NCI-H1105 treated with DMSO at 0.1 percent for 48 hours (cell line): ENCODE measurements at regions not wholly inside any gene's neighbourhood (a gene's known extent, or its start where the extent isn't known, plus 50 kb on each side); places are given as distances from the start of the nearest gene placed in this dataset.

Experiments used
- DNase-seq: peaks from one replicate; lab custom pipeline; 2025; lab: John Stamatoyannopoulos, UW

DNA sequence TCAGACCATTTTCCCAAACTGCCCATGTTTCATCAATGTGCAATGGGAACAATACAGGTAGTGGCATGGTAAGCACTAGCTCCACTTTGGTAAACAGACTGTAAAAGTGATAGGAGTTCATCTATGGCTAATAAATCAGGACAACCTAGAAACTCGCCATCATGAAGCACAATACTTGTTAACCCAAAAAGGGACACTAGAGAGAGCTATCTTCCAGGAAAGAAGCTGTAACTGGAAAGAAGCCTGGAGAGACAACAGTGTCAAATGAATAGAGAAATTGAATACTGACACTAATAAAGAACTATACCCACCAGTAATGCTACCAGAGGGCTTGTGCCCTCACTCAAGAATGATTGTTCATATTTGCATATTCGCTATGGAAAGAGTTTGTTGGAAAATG lies 164.7 kb upstream of the RGS18 start:
- no peak for DNase-seq

DNA sequence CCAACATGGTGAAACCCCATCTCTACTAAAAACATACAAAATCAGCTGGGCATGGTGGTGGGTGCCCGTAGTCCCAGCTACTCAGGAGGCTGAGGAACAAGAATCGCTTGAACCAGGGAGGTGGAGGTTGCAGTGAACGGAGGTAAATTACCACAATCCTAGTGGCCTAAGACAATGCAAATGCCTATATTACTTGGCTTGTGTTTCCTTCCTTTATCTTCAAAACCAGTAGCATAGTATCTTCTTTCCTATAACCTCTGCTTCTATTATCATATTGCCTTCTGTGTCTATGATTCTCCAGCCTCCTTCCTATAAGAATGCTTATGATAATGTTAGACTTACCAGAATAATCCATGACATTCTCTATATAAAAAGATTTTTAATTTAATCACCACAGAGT lies 156.2 kb upstream of the RGS18 start:
- DNase-seq: no peak

DNA sequence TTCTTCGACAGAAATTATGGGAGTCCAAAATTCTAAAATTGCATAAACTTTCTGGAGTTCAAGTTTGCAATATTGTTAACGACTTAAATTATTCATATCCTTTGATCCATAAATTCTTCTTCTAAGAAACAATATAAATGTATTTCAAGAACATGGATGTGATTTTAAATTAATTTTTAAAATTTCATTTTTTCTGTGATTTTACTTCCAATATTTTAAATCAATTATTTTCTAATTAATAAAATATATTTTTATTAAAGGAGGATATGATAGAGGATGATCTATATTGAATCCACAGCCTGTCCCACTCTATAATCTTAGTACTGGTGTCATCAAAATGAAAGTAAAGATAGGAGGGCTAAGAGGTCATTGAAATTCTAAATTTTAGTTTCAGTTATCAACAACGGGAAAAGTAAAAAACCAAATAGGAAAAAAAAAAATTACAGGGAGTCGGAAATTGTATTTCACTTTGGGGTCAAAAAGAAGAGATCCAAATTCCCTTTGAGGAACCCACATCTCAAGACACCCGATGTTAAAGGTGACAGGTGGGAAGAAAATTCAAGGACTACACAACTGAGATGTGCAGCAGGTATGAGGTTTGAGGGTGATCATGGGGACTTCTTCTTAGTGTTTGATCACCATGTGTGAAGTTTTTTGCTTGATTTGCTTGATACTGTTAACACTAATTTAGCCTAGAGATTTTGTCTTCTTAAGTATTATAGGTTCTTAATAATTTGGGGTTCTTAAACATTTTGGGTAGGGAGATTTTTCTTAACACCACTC lies 154.8 kb upstream of the RGS18 start:
- no peak for DNase-seq

DNA sequence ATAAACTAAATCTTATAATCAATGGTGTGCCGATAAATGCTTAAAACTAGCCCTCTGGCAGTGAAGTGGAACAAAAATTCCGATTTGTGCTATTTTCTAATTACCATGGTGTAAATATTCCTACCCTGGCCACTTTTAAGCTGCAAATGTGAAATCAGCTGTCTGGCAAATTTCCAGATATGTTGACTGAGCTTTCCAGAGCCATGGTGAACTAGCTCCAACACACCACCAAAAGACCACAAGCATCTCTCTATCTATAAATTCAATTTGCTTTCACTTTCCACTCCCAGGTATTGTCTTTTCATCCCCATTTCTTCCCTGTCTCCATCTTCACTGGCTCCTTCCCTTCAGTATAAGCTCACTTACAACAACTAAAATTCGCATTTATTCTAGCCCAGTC lies 152.3 kb upstream of the RGS18 start:
- no peak for DNase-seq

DNA sequence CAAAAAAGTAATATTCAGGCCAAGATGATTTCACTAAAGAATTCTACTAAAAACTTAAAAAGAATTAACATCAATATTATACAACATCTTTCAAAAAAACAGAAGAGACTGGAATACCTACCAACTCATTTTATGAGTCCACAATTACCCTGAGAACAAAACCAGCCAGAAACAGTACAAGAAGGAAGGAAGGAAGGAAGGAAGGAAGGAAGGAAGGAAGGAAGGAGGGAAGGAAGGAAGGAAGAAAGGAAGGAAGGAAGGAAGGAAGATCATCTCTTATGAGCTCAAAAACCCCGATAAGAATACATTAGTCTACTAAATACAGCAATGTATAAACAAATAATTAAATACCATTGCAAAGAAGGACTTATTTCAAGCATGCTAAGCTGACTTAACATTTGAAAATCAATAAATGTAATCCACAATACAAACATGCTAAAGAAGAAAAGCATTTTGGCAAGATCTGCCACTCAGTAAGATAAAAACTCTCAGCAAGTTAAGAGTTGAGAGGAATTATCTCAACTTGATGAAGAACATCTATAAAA lies 149.9 kb upstream of the RGS18 start:
- no peak for DNase-seq

DNA sequence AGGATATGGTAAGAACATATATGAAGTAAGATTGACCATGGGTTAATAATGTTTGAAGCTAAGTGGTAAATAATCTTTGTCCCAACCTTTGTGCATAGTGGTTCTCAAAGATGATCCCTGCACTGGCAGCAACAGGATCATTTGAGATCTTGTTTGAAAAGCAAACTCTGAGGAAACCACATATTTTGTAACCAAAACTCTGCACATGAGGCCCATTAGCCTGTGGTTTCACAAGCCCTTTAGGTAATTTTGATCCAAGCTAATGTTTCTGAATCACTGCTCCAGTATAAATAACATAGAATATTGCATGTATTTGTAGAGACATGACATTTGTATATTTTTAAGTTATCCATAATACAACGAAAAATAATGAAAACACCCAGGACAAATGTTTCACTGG lies 147.9 kb upstream of the RGS18 start:
- DNase-seq: no peak

DNA sequence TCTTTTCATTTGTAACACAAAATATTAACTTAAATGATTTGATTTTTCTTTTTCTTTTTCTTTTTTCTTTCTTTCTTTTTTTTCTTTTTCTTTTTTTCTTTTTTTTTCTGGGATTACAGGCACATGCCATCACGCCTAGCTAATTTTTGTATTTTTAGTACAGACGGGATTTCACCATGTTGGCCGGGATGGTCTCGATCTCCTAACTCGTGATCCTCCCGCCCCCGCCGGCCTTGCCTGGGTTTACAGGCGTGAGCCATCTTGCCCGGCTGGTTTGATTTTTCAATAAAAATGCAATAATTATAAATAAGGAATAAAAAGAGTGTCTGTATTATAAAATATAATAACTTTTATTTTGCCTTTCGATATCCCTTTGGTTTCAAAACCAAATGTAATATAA lies 146.7 kb upstream of the RGS18 start:
- no peak for DNase-seq

DNA sequence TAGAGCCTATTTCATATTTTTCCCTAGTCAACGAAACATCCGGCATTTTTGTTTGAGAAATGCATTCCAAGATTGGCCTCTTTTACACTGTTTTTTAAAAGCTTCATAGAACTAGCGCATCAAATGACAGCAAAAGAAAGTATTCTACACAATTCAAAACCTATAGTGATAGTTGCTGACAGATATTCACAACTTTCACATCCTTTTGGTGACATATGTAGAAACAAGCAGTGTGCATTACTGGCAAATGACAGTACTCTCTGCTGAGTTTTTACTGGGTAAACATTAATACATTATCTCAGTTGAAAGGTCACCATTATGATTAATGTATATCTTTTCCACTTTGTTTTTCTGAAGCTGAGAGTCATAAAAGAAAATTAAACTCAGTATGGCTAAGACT lies 135.4 kb upstream of the RGS18 start:
- no peak for DNase-seq

DNA sequence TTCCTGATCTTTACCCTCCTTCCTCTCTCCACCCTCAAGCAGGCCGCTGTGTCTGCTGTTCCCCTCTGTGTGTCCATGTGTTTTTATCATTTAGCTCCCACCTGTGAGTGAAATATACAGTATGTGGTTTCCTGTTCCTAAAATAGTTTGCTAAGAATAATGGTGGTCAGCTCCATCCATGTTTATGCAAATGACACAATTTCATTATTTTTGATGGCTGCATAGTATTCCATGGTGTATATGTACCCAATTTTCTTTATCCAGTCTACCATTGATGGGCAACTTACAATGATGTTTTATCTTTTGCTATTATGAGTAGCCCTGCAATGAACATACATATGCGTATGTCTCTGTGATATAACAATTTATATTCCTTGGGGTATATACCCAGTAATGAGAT lies 133.4 kb upstream of the RGS18 start:
- DNase-seq: no peak

DNA sequence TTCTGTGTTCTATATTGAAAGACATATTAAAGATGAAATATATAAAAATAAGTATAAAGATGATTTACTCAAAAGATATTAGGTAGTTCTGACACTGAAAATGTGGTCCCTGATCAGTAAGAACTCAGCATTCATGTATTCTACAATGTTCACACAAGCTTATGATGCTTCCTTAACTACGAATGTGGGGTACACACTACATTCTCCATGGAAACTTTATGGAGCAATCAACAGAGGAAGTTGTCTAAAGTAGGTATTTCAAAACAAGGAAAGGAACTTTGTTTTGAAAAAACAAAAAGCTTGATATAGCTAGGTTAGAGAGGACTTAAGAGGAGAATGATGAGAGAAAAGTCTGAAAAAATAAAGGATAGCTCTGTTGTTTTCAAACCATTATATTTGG lies 119.7 kb upstream of the RGS18 start:
- no peak for DNase-seq

DNA sequence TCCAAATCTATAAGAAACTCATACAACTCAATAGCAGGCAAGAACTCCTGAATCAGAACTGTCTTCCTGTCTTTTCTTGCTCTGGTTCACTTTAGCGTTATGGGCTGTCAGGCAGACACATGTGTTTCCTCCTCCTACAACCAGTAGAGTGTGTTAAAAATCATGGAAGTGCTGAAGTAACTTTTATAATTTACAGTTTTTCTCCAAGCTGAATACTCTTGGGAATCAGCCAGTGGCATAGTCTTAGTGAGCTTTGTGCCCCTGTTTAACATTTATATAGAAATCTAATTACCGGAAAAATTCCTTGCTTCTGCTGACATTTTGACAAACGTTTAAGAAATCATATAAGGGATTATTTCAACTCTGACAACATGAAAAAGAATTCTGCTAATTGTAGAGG lies 113.1 kb upstream of the RGS18 start:
- no peak for DNase-seq

DNA sequence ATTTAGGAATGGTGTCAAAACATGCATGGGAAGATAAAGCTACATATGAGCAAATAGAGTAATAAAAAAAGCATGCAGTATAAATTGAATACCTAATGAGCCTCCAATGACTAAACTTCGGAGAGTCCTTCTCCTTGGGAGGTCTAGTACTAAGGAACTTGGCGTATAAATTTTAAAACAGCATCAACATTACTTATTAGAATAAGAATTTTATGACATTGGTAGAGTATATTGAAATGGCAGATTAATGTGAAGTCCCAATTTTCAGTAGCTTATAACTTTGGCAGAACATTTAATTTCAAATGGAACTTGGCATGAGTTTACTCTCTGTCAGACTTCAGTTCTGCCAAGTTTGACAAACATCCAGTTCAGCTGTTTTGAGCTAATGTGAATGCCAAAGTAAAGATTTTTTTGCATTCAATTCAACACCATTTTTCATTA lies 104.7 kb upstream of the RGS18 start:
- no peak for DNase-seq

DNA sequence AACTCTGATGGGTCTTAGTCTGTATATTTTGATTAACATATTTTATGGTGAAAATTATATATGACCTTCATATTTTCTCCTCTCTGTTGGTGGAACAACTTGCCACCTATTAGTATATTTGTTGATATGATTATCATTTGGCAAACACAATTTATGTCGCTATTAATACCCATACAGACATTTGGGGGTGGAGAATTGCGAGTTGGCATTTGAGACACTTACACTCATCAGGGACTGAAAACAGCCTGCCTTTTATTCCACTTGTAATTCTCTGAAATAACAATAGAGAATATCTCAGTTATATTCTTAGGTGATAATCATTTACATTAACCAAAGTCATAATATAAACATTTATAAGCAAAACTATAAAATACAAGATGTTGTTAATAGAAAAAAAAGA lies 100.5 kb upstream of the RGS18 start:
- DNase-seq: no peak

DNA sequence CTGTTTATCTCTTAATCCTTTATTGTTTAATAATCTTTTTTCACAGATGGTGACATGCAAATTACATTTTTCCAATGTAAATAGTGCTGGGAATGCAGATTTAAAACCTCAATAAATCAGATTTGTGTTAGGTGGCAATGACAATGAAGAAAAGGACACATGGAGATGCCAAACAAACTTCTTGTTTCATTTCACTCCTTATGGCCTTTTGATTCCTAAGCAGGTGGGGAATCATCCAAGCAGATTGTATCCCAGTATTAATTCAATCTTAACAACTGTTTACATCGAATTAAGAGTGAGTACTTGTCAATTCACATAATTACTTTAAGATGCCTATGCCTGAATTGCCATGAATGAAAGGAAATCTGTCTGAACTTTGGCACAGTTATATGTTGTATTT lies 98.9 kb upstream of the RGS18 start:
- DNase-seq: no peak

DNA sequence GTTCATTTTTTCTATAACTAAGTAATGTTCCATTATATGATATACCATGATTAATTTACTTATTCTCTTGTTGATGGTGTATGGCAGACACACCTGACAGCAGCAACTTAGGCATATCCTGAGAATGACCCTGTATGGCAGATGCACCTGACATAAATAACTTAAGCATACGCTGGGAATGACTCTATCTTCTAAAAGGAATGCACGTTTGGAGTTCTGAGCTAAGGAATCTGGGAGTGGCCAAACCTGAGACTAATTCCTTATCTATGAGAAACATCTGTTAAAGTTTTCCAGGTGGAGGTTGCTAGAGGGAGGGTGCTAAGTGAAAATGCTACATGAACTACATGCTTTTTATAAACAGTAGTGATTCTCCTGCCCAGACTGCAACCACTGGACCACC lies 96.7 kb upstream of the RGS18 start:
- DNase-seq: no peak

DNA sequence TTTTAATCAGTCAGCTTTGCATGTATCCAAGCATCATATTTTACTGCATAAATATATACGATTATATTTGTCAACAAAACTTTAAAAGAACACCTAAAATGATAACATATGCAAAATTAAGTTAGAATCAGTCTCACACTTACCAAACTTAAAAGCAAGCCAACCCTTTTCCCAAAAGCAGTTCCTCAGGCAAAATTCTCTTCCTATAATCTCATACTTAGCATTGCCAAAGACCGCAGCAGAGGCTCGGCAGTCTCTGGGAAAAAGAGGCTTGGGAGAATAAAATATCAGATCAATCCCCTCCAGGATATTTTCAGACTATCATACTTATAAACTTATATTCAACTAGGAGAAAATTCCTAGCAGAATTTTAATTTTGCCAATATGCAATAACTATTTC lies 93.2 kb upstream of the RGS18 start:
- DNase-seq: no peak

DNA sequence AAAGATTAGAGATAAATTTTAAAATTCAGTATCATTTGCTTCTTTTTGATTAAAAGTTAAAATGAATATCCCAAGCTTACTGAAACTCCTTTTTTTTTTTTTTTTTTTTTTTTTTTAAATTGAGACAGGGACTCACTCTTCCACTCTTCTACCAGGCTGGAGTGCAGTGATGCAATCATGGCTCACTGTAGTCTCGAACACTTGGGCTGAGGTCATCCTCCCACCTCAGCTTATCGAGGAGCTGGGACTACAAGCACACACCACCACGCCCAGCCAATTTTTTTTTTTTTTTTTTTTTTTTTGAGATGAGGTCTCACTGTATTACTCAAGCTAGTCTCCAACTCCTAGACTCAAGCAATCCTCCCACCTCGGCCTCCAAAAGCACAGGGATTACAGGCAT lies 92.1 kb upstream of the RGS18 start:
- no peak for DNase-seq

DNA sequence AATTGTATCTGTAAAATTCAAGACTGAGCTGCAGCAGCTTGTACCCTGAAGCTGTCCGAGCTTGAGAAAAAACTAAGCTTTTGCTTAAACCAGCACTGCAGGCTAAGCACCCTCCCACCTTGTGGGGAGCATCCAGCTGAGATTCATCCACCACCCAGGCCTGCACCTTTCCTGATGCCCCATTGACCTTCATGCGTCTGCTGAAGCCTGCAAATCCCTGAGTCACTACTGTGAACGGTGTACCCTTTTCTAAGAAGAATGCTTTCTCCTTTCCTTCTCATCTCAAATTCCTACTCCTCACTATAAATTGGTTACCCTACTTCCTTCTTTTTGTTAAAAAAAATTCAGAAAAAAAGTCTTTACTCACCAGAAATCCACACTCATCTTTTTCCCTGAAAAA lies 90.9 kb upstream of the RGS18 start:
- no peak for DNase-seq

DNA sequence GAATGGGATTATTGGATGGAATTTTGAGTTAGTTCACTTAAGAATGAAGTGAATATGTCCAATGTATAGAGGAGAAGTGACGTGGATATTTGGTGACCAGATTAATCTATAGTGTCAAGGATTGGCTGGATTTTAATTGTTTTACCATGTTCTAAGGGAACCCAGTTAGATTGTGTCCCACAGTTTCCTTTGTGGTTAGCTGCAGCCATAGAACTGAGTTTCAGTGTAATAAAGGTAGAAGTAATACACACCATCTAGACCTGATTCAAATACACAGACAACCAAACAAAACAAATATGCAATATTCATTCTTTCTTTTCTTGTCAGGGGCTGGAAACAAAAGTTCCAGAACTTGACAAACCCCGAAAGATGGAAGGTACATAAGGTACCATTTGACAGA lies 88.0 kb upstream of the RGS18 start:
- DNase-seq: no peak

DNA sequence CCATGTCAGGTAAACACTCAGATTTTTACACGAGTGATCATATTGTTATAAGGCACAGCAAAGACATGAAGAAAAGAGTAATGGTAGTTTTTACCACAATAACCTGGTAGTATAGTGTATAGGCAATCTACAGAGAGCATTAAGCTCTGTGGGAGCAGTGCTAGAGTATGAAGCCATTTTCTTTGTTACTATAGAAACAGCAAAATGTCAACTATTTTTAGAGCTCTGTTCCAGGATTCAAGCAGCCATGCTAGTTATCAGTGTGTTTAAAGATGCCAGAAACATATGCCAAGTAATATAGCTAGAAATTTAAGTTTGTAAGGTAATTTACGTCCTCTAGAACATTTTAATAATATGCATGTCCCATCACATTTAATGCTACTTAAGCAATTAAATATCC lies 77.6 kb upstream of the RGS18 start:
- no peak for DNase-seq

DNA sequence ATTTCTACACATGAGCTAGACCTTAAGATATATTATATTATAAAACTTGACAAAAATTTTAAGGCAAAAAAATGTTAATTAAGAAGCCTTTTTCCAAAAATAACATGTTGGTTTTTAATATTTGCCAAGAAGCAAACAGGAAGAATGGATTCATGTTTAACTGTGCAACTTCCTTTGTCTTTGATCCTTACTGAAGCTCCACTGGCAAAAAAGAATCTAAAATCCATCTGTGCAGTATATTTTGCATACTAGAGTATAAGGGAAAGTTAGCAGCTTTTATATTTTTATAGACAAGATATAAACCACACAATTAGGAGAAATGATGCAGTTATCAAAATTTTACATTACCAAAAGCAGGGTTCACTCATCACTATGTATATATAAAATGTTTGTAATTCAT lies 76.9 kb upstream of the RGS18 start:
- no peak for DNase-seq

DNA sequence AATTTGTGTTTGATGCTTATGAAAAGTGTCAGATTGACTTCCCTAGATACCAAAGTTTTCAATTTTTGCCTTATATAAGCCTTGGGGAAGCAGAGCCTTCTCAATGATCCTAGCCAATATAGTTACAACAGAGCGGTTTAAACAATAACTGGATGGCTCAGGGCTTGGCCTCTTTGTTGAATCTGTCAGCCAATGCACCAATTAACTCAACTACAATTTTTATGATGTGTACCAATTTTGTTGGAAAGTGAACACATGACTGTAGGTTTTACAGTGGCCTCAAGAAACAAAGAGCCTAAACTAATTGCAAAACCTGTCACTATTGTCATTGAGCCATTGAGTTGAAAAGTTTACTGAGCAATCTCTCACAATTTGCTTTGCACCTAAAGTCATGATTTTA lies 71.6 kb upstream of the RGS18 start:
- DNase-seq: peak; percentile 24

DNA sequence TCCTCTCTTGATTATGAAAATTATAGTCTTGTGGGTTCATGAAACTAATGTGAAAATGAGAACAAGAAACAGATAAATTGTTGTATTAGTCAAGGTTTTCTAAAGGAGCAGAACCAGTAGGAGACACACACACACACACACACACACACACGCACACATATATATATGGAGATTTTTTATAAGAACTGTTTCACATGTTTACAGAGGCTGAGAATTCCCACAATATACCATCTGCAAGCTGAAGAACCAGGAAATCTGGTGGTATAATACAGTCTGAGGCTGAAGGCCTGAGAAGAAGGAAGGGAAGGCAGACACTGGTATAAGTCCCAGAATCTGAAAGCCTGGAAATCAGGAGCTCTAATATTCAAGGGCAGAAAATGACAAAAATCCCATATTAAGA lies 70.9 kb upstream of the RGS18 start:
- DNase-seq: no peak

DNA sequence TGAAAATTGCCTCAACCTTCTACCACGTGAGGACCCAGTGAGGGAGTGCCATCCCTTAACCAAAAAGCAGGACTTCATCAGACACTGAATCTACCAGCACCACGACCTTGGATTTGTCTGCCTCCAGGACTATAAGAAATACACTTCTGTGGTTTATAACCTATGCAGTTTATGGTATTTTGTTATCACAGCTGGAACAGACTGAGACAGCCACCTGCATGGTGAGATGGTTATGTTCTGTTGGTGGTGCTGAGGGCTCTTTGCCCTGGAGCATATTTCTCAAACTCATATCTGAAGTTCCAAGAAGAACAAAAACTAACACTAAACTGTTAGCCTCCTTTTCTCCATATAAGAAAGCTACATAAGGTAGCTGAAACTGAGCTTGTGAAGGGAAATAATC lies 69.8 kb upstream of the RGS18 start:
- DNase-seq: no peak
